IMR-90 (cell line): ENCODE measurements at regions not wholly inside any gene's neighbourhood (a gene's known extent, or its start where the extent isn't known, plus 50 kb on each side); places are given as distances from the start of the nearest gene placed in this dataset.

Experiments used
- ATAC-seq: fragments of 200-7000 bp; cut with Tn5 transposase; 2 replicates; pipeline ENCODE4 v1.9.1; 2020; ENCODE audit warnings: low read depth, mild to moderate bottlenecking, moderate library complexity
- BruUV-seq: library from RNA; stranded (reverse); fragments of 400-500 nt; replicated peaks from 2 replicates; lab custom pipeline; 2021; lab: Mats Ljungman, UMichigan
- CTCF ChIA-PET: fragments of 300-600 bp; formaldehyde crosslinking; extraction: SDS; loops from one replicate; lab custom pipeline; 2021; ENCODE audit warnings: antibody characterized with exemption; lab: Yijun Ruan, JAX
- POLR2A ChIA-PET: fragments of 300-600 bp; sonication (Branson Sonifier 250); formaldehyde crosslinking; loops from one replicate; lab custom pipeline; 2022; ENCODE audit warnings: antibody characterized with exemption; ENCODE audit not compliant: unreplicated experiment; lab: Charles Lee
- DNase-seq: peaks from one replicate; pipeline ENCODE4 v3.0.0; 2013
- H2AFZ ChIP-seq: replicated peaks from 2 replicates; pipeline ENCODE3; 2013; ENCODE audit warnings: low read length, mild to moderate bottlenecking; ENCODE audit not compliant: poor library complexity
- H2AK5ac ChIP-seq: 2 replicates; pipeline ENCODE4 v1.6.1; 2013; ENCODE audit warnings: low read depth, low read length, inconsistent platforms
- H2AK9ac ChIP-seq: replicated peaks from 2 replicates; pipeline ENCODE3; 2013; ENCODE audit warnings: mild to moderate bottlenecking, low read depth, low read length, moderate library complexity; ENCODE audit not compliant: poor library complexity
- H2BK120ac ChIP-seq: 2 replicates; pipeline ENCODE4 v1.6.1; 2013; ENCODE audit warnings: low read depth, low read length, inconsistent platforms
- H2BK15ac ChIP-seq: 3 replicates; pipeline ENCODE4 v1.6.1; 2013; ENCODE audit warnings: low read depth, low read length, inconsistent platforms
- H2BK20ac ChIP-seq: 2 replicates; pipeline ENCODE4 v1.6.1; 2013; ENCODE audit warnings: low read depth, mild to moderate bottlenecking, inconsistent platforms, low read length, moderate library complexity
- H2BK5ac ChIP-seq: 2 replicates; pipeline ENCODE4 v1.6.1; 2013; ENCODE audit warnings: mild to moderate bottlenecking, low read depth, low read length, inconsistent platforms; ENCODE audit not compliant: poor library complexity, severe bottlenecking
- H3K14ac ChIP-seq: replicated peaks from 2 replicates; pipeline ENCODE4 v1.6.1; 2013; ENCODE audit warnings: low read depth, low read length, inconsistent platforms
- H3K18ac ChIP-seq: 2 replicates; pipeline ENCODE4 v1.6.1; 2013; ENCODE audit warnings: low read depth, low read length, control low read depth
- H3K23ac ChIP-seq: 2 replicates; pipeline ENCODE4 v1.6.1; 2013; ENCODE audit warnings: low read depth, low read length, inconsistent platforms
- H3K27ac ChIP-seq: 2 replicates; pipeline ENCODE4 v1.5.1; 2013; ENCODE audit warnings: mild to moderate bottlenecking, control low read depth, low read length; ENCODE audit not compliant: insufficient read depth
- H3K27me3 ChIP-seq: 2 replicates; pipeline ENCODE4 v1.6.1; 2013; ENCODE audit warnings: low read length; ENCODE audit not compliant: control insufficient read depth, insufficient read depth
- H3K36me3 ChIP-seq: 2 replicates; pipeline ENCODE4 v1.6.1; 2013; ENCODE audit warnings: low read length, mixed read lengths; ENCODE audit not compliant: control insufficient read depth, insufficient read depth
- H3K4ac ChIP-seq: 2 replicates; pipeline ENCODE4 v1.6.1; 2013; ENCODE audit warnings: low read depth, low read length, inconsistent platforms
- H3K4me1 ChIP-seq: 2 replicates; pipeline ENCODE4 v1.6.1; 2013; ENCODE audit warnings: low read length, mixed read lengths; ENCODE audit not compliant: control insufficient read depth, insufficient read depth
- H3K4me2 ChIP-seq: 2 replicates; pipeline ENCODE4 v1.6.1; 2013; ENCODE audit warnings: low read depth, mild to moderate bottlenecking, control low read depth, low read length, moderate library complexity
- H3K4me3 ChIP-seq: 2 replicates; pipeline ENCODE4 v1.5.1; 2013; ENCODE audit warnings: low read depth, mild to moderate bottlenecking, control low read depth, low read length, moderate library complexity; ENCODE audit not compliant: insufficient read depth
- H3K56ac ChIP-seq: 2 replicates; pipeline ENCODE4 v1.6.1; 2013; ENCODE audit warnings: low read length, inconsistent platforms; ENCODE audit not compliant: insufficient read depth; ENCODE audit errors: extremely low read depth
- H3K79me1 ChIP-seq, 2 experiments: 2 replicates each; pipeline ENCODE4 v1.6.1; 2013; ENCODE audit warnings: low read length in 2 of 2, inconsistent platforms in 1 of 2, low read depth in 1 of 2
- H3K9ac ChIP-seq: 2 replicates; pipeline ENCODE4 v1.6.1; 2013; ENCODE audit warnings: low read depth, low read length, control low read depth
- H3K9me1 ChIP-seq: 2 replicates; pipeline ENCODE4 v1.6.1; 2013; ENCODE audit warnings: low read length, inconsistent platforms; ENCODE audit not compliant: insufficient read depth
- H3K9me3 ChIP-seq: 2 replicates; pipeline ENCODE4 v1.6.1; 2013; ENCODE audit warnings: low read length; ENCODE audit not compliant: control insufficient read depth, insufficient read depth
- H4K20me1 ChIP-seq: 2 replicates; pipeline ENCODE4 v1.6.1; 2013; ENCODE audit warnings: low read length, inconsistent platforms; ENCODE audit not compliant: insufficient read depth
- H4K5ac ChIP-seq: 2 replicates; pipeline ENCODE4 v1.6.1; 2013; ENCODE audit warnings: mild to moderate bottlenecking, low read depth, low read length, control low read depth
- H4K8ac ChIP-seq, 2 experiments: 2 replicates each; pipeline ENCODE4 v1.6.1; 2013; ENCODE audit warnings: low read depth in 2 of 2, low read length in 2 of 2, control low read depth in 1 of 2, inconsistent platforms in 1 of 2
- H4K91ac ChIP-seq: 2 replicates; pipeline ENCODE4 v1.6.1; 2013; ENCODE audit warnings: low read depth, low read length, inconsistent platforms; ENCODE audit not compliant: insufficient read depth
- BHLHE40 ChIP-seq: fragments of 150-350 bp; IDR thresholded peaks from 2 replicates; pipeline ENCODE4 v1.6.1; 2016; ENCODE audit warnings: mild to moderate bottlenecking, low read depth, low read length
- CEBPB ChIP-seq: IDR thresholded peaks from 2 replicates; pipeline ENCODE4 v1.6.1; 2012; ENCODE audit warnings: low read depth, low read length, improper control_type of control experiment
- CHD1 ChIP-seq: IDR thresholded peaks from 2 replicates; pipeline ENCODE4 v1.6.1; 2012; ENCODE audit warnings: low read depth, low read length, improper control_type of control experiment
- POLR2A ChIP-seq: IDR thresholded peaks from 2 replicates; pipeline ENCODE4 v1.6.1; 2012; ENCODE audit warnings: mild to moderate bottlenecking, low read depth, low read length
- RAD21 ChIP-seq: IDR thresholded peaks from 2 replicates; pipeline ENCODE4 v1.6.1; 2012; ENCODE audit warnings: low read length, improper control_type of control experiment
- RFX5 ChIP-seq: IDR thresholded peaks from 2 replicates; pipeline ENCODE4 v1.8.0; 2012; ENCODE audit warnings: low read depth, mild to moderate bottlenecking, low read length, moderate library complexity
- SMC3 ChIP-seq: fragments of 150-350 bp; IDR thresholded peaks from 2 replicates; pipeline ENCODE4 v1.6.1; 2016; ENCODE audit warnings: low read depth, mild to moderate bottlenecking, antibody characterized with exemption, low read length, moderate library complexity
- WGBS, 2 experiments: methylation state at CpG; one replicate each; pipeline versions ENCODE4 v1.1.5 to v1.1.7; 2013; ENCODE audit warnings: missing lambda C conversion rate in 2 of 2; ENCODE audit not compliant: insufficient read length in 1 of 2; ENCODE audit errors: extremely low coverage in 2 of 2; 5-methylcytosine and 5-hydroxymethylcytosine counted together
- dilution Hi-C: fragments of 300-500 bp; cut with HindIII; formaldehyde crosslinking; loops from one replicate; pipeline ENCODE4 v1.14.3; 2018; ENCODE audit warnings: low sequenced_read_pairs; ENCODE audit not compliant: unreplicated experiment
- in situ Hi-C: fragments of 300-500 bp; cut with MboI; formaldehyde crosslinking; loops from 3 replicates; pipeline ENCODE4 v1.14.3; 2019; ENCODE audit warnings: low sequenced_read_pairs, inconsistent platforms, mixed read lengths
- intact Hi-C: fragments of 100-400 bp; cut with micrococcal nuclease; formaldehyde crosslinking; loops from 2 replicates; pipeline ENCODE4 v1.10.0; 2022
- TF ChIP-seq, protein P1 (sequence below): fragments of 150-350 bp; IDR thresholded peaks from 2 replicates; pipeline ENCODE4 v1.6.1; 2016; ENCODE audit warnings: low read depth, mild to moderate bottlenecking, low read length, moderate library complexity, borderline replicate concordance
- TF ChIP-seq, protein P2 (sequence below): conservative IDR thresholded peaks from 2 replicates; pipeline ENCODE4 v1.5.1; 2012; ENCODE audit warnings: mild to moderate bottlenecking, low read depth, low read length, improper control_type of control experiment

DNA sequence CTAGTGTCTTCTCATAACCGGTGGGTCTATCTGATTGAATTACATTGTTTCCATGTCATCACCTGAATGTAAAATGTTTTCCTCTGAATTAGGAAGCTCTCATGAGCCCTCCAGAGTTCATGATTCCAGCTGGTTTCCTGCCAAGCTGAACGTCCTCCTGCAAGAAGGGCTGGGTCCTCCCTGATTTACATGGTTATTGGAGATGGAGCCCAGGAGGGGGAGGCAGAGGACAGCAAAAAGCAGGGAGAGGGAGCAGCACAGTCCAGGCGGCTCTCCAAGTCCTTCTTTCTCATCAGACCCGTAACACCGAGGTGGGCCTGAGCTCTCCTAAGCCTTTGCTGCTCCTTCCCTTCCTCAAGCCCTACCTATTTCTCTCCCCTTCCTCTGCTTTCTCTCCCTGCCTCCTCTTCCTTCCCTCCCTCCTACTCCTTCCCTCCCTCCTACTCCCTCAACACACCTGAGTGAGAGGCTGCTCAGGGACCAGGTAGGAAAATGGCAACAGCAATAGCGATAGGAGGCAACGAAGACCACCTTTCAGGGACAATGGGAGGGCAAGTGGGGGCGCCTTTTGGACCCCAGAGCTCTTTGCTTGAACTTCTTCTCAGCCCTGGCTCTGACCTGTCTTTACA is 265.9 kb downstream of the PRDM2 start:
- Histone ChIP-seq H2BK120ac (no peak overlapping the region), H4K5ac (no peak overlapping the region), H3K4me2 (no peak overlapping the region), H2AK9ac (no peak overlapping the region), H2AFZ (peak overlapping the region; percentile 5), H3K4me1 (no peaks in the 10 kb centered on the region), H2BK5ac (no peak overlapping the region), H4K91ac (no peak overlapping the region), H3K4me3 (no peak overlapping the region), H3K18ac (no peak overlapping the region), H3K56ac (no peak overlapping the region), H2AK5ac (no peak overlapping the region), H3K79me1 (no peaks in the 10 kb centered on the region), H3K27me3 (no peaks in the 10 kb centered on the region), H3K9ac (no peak overlapping the region), H2BK20ac (no peak overlapping the region), H3K23ac (no peak overlapping the region), H4K8ac (no peak overlapping the region), H3K27ac (no peak overlapping the region), H3K14ac (no peak overlapping the region), H4K20me1 (no peaks in the 10 kb centered on the region), H3K9me1 (no peaks in the 10 kb centered on the region), H2BK15ac (no peak overlapping the region), H3K4ac (no peak overlapping the region), H3K36me3 (no peaks in the 10 kb centered on the region), H3K9me3 (peaks cover 4% of the 10 kb centered on the region; the same call in 1 of the 2 replicates)
- DNase-seq (peak; percentile 26), ATAC-seq (peak; percentile 77)
- no TSS peak for BruUV-seq
- POLR2A ChIA-PET = no interaction called here
- dilution Hi-C loops = no loop called here
- CTCF ChIA-PET = no interaction called here
- in situ Hi-C loops = loop anchor here (10.0 kb wide), 1 partner anchor 1079 kb away; no protein-coding TSS in a partner anchor
- TF ChIP-seq, protein P1, sequence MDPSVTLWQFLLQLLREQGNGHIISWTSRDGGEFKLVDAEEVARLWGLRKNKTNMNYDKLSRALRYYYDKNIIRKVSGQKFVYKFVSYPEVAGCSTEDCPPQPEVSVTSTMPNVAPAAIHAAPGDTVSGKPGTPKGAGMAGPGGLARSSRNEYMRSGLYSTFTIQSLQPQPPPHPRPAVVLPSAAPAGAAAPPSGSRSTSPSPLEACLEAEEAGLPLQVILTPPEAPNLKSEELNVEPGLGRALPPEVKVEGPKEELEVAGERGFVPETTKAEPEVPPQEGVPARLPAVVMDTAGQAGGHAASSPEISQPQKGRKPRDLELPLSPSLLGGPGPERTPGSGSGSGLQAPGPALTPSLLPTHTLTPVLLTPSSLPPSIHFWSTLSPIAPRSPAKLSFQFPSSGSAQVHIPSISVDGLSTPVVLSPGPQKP = no peak
- TF ChIP-seq, protein P2, sequence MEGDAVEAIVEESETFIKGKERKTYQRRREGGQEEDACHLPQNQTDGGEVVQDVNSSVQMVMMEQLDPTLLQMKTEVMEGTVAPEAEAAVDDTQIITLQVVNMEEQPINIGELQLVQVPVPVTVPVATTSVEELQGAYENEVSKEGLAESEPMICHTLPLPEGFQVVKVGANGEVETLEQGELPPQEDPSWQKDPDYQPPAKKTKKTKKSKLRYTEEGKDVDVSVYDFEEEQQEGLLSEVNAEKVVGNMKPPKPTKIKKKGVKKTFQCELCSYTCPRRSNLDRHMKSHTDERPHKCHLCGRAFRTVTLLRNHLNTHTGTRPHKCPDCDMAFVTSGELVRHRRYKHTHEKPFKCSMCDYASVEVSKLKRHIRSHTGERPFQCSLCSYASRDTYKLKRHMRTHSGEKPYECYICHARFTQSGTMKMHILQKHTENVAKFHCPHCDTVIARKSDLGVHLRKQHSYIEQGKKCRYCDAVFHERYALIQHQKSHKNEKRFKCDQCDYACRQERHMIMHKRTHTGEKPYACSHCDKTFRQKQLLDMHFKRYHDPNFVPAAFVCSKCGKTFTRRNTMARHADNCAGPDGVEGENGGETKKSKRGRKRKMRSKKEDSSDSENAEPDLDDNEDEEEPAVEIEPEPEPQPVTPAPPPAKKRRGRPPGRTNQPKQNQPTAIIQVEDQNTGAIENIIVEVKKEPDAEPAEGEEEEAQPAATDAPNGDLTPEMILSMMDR = peak; percentile 43
- TF ChIP-seq POLR2A = no peak
- TF ChIP-seq CEBPB = no peak
- no peak for TF ChIP-seq RFX5
- TF ChIP-seq RAD21 = peak; percentile 57
- TF ChIP-seq CHD1 = no peak
- peak; percentile 33; the same call in 1 of the 2 replicates for TF ChIP-seq SMC3
- TF ChIP-seq BHLHE40 = no peak
- intact Hi-C loops = loop anchor here (2.0 kb wide), 1 partner anchor 1081 kb away; no protein-coding TSS in a partner anchor
- WGBS, 2 experiments = 24% methylated on average over 4 of the region's 8 CpGs; no CpG with 5 or more reads in 1 of the 2 experiments
